GM12878 (cell line): ENCODE measurements at regions not wholly inside any gene's neighbourhood (a gene's known extent, or its start where the extent isn't known, plus 50 kb on each side); places are given as distances from the start of the nearest gene placed in this dataset.

Experiments used
- ATAC-seq: fragments of 200-7000 bp; cut with Tn5 transposase; 3 replicates; pipeline ENCODE4 v1.9.1; 2020; ENCODE audit warnings: mild to moderate bottlenecking, moderate library complexity
- BruUV-seq: library from RNA; stranded (reverse); fragments of 400-500 nt; replicated peaks from 2 replicates; lab custom pipeline; 2021; lab: Mats Ljungman, UMichigan
- CTCF ChIA-PET: fragments of 300-600 bp; sonication (Branson Sonifier 250); formaldehyde crosslinking; extraction: SDS; loops from one replicate; lab custom pipeline; 2021; ENCODE audit warnings: inconsistent platforms; lab: Yijun Ruan, JAX
- POLR2A ChIA-PET: fragments of 350-600 bp; formaldehyde crosslinking; extraction: SDS; loops from one replicate; lab custom pipeline; 2021; ENCODE audit warnings: inconsistent platforms; lab: Charles Lee
- RAD21 ChIA-PET: fragments of 300-600 bp; sonication (Branson Sonifier 250); formaldehyde crosslinking; loops from one replicate; lab custom pipeline; 2023; ENCODE audit warnings: antibody characterized with exemption; ENCODE audit not compliant: unreplicated experiment; lab: Charles Lee
- SMC1A ChIA-PET: fragments of 300-600 bp; sonication (Branson Sonifier 250); formaldehyde crosslinking; loops from one replicate; lab custom pipeline; 2023; ENCODE audit not compliant: unreplicated experiment, uncharacterized antibody; lab: Charles Lee
- DNase-seq: peaks from one replicate; pipeline ENCODE4 v3.0.0-alpha.2; 2011; ENCODE audit warnings: low read depth, low spot score
- FAIRE-seq: peaks from 3 replicates; lab custom pipeline; 2011; peaks lifted over from hg19 to GRCh38; lab: Jason Lieb, UNC
- H2AFZ ChIP-seq: 2 replicates; pipeline ENCODE4 v1.6.0; 2011; ENCODE audit warnings: low read depth, low read length, control low read depth; ENCODE audit not compliant: control insufficient read depth
- H3K27ac ChIP-seq: 2 replicates; pipeline ENCODE4 v1.5.1; 2011; ENCODE audit warnings: control low read depth; ENCODE audit not compliant: control insufficient read depth, insufficient read depth
- H3K27me3 ChIP-seq, 2 experiments: replicated peaks in 1 of 2; 2 replicates each; pipeline versions ENCODE4 v1.6.0 to v1.6.1; 2011; ENCODE audit warnings: low read length in 1 of 2; ENCODE audit not compliant: control insufficient read depth in 2 of 2, insufficient read depth in 2 of 2
- H3K36me3 ChIP-seq, 2 experiments: 2 replicates each; pipeline ENCODE4 v1.5.1; 2011; ENCODE audit warnings: low read length in 1 of 2; ENCODE audit not compliant: control insufficient read depth in 2 of 2, insufficient read depth in 2 of 2
- H3K4me1 ChIP-seq: 2 replicates; pipeline ENCODE4 v1.6.1; 2011; ENCODE audit warnings: mild to moderate bottlenecking, low read length, moderate library complexity, mixed read lengths; ENCODE audit not compliant: control insufficient read depth, insufficient read depth
- H3K4me2 ChIP-seq: 2 replicates; pipeline ENCODE4 v1.6.0; 2011; ENCODE audit warnings: control low read depth; ENCODE audit not compliant: control insufficient read depth, insufficient read depth
- H3K4me3 ChIP-seq: fragments of 200-600 bp; sonication (generic); 2 replicates; pipeline ENCODE4 v1.5.1; 2016
- H3K79me2 ChIP-seq: 2 replicates; pipeline ENCODE4 v1.6.0; 2011; ENCODE audit warnings: low read length; ENCODE audit not compliant: control insufficient read depth, insufficient read depth
- H3K9ac ChIP-seq: 2 replicates; pipeline ENCODE4 v1.8.0; 2011; ENCODE audit warnings: low read length, control low read depth, mixed read lengths; ENCODE audit not compliant: control insufficient read depth, insufficient read depth
- H3K9me3 ChIP-seq: replicated peaks from 3 replicates; pipeline ENCODE4 v1.5.1; 2011; ENCODE audit warnings: mild to moderate bottlenecking, low read length; ENCODE audit not compliant: control insufficient read depth, insufficient read depth
- H4K20me1 ChIP-seq: 2 replicates; pipeline ENCODE4 v1.6.0; 2011; ENCODE audit not compliant: control insufficient read depth, insufficient read depth
- CHD1 ChIP-seq: IDR thresholded peaks from 2 replicates; pipeline ENCODE4 v1.6.1; 2012; ENCODE audit warnings: low read depth, low read length, improper control_type of control experiment
- CHD2 ChIP-seq: IDR thresholded peaks from 2 replicates; pipeline ENCODE4 v1.6.1; 2011; ENCODE audit warnings: low read depth, low read length, improper control_type of control experiment, borderline replicate concordance
- IKZF1 ChIP-seq: fragments of 450-650 bp; conservative IDR thresholded peaks from 2 replicates; pipeline ENCODE4 v1.6.1; 2017; ENCODE audit warnings: antibody characterized with exemption, mild to moderate bottlenecking
- IKZF2 ChIP-seq, 2 experiments: fragments of 450-650 bp; IDR thresholded peaks; 2 replicates each; pipeline ENCODE4 v1.6.1; 2017; ENCODE audit warnings: mild to moderate bottlenecking in 2 of 2, moderate library complexity in 2 of 2
- JUND ChIP-seq: IDR thresholded peaks from 2 replicates; pipeline ENCODE4 v1.6.1; 2012; ENCODE audit warnings: low read depth, mild to moderate bottlenecking, low read length, improper control_type of control experiment, moderate library complexity
- NFIC ChIP-seq: IDR thresholded peaks from 2 replicates; pipeline ENCODE4 v1.6.1; 2012; ENCODE audit warnings: low read depth, mild to moderate bottlenecking, inconsistent platforms, low read length, moderate library complexity
- SREBF2 ChIP-seq: IDR thresholded peaks from 2 replicates; pipeline ENCODE4 v1.6.1; 2012; ENCODE audit warnings: mild to moderate bottlenecking, low read length
- TARDBP ChIP-seq: IDR thresholded peaks from 2 replicates; pipeline ENCODE4 v1.6.1; 2016; ENCODE audit warnings: borderline replicate concordance
- WGBS: methylation state at CpG from one replicate; pipeline ENCODE4 v1.1.6; 2016; ENCODE audit warnings: low lambda C conversion rate; ENCODE audit not compliant: insufficient replicate concordance, insufficient coverage; ENCODE audit errors: missing lambda C conversion rate; 5-methylcytosine and 5-hydroxymethylcytosine counted together
- in situ Hi-C: fragments of 300-500 bp; cut with MboI; formaldehyde crosslinking; loops from 9 replicates; pipeline ENCODE4 v1.14.3; 2018; ENCODE audit warnings: mixed read lengths
- intact Hi-C: fragments of 100-400 bp; cut with micrococcal nuclease; formaldehyde crosslinking; loops from one replicate; pipeline ENCODE4 v1.14.2; 2022; ENCODE audit not compliant: unreplicated experiment
- TF ChIP-seq, protein P1 (sequence below): fragments of 450-650 bp; IDR thresholded peaks from 2 replicates; pipeline ENCODE4 v1.6.1; 2017; ENCODE audit warnings: antibody characterized with exemption, mild to moderate bottlenecking, moderate library complexity
- TF ChIP-seq, protein P2 (sequence below): fragments of 450-650 bp; IDR thresholded peaks from 2 replicates; pipeline ENCODE4 v1.6.1; 2016; ENCODE audit warnings: mild to moderate bottlenecking
- TF ChIP-seq, protein P3 (sequence below): fragments of 450-650 bp; IDR thresholded peaks from 2 replicates; pipeline ENCODE4 v1.6.1; 2017; ENCODE audit warnings: mild to moderate bottlenecking, moderate library complexity
- TF ChIP-seq, protein P4 (sequence below): IDR thresholded peaks from 2 replicates; pipeline ENCODE4 v1.6.1; 2012; ENCODE audit warnings: low read length, inconsistent platforms
- TF ChIP-seq, protein P5 (sequence below): IDR thresholded peaks from 2 replicates; pipeline ENCODE4 v1.6.1; 2011; ENCODE audit warnings: borderline replicate concordance, low read depth, mild to moderate bottlenecking, moderate library complexity, low read length; ENCODE audit not compliant: insufficient read depth, poor library complexity, severe bottlenecking

DNA sequence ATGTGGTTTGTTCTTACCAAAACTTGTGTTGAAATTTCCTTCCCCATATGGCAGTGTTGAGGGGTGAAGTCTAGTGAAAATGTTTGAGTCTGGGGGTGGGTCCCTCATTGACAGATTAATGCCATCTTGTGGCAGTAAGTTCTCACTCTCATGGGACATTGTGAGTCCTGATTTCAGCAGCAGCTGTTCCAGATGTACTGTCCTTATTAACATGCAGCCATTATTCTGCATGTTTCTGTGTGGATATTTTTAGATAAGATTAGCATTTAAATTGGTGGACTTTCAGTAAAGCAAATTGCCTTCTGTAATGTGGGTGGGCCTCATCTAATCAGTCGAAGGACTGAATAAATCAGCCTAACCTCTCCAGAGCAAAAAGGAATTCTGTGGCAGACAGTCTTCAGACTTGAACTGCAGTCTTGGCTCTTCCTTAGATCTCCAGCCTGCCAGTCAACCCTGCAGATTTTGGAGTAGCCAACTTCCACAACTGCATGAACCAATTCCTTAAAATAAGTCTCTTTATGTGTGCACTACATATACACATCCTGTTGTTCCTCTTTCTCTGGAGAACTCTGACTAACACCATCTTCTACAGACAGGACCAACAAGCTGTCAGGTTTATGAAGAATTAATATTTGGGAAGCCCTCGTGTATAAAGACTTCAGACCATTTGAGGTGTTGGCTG is 138.7 kb upstream of the ZNF516 start:
- SMC1A ChIA-PET, result no interaction called here
- in situ Hi-C loops (no loop called here), intact Hi-C loops (no loop called here)
- Histone ChIP-seq H3K79me2 (no peaks in the 10 kb centered on the region), H3K4me1 (no peaks in the 10 kb centered on the region), H3K27ac (no peak overlapping the region), H3K4me2 (no peak overlapping the region), H4K20me1 (no peaks in the 10 kb centered on the region), H2AFZ (no peak overlapping the region), H3K27me3 (no peaks in the 10 kb centered on the region), H3K4me3 (no peak overlapping the region), H3K36me3 (no peaks in the 10 kb centered on the region), H3K9me3 (no peaks in the 10 kb centered on the region), H3K9ac (no peak overlapping the region)
- FAIRE-seq (no peak), DNase-seq (no peak), ATAC-seq (no peak)
- BruUV-seq, result no TSS peak
- 0% methylated on average over 2 of the region's 2 CpGs for WGBS
- POLR2A ChIA-PET, result no interaction called here
- CTCF ChIA-PET, result interaction anchor here (1.8 kb wide), 1 partner anchor 235 kb away, joined by 5 read pairs; no protein-coding TSS in a partner anchor
- RAD21 ChIA-PET, result no interaction called here
- TF ChIP-seq JUND, result no peak
- TF ChIP-seq, protein P1, sequence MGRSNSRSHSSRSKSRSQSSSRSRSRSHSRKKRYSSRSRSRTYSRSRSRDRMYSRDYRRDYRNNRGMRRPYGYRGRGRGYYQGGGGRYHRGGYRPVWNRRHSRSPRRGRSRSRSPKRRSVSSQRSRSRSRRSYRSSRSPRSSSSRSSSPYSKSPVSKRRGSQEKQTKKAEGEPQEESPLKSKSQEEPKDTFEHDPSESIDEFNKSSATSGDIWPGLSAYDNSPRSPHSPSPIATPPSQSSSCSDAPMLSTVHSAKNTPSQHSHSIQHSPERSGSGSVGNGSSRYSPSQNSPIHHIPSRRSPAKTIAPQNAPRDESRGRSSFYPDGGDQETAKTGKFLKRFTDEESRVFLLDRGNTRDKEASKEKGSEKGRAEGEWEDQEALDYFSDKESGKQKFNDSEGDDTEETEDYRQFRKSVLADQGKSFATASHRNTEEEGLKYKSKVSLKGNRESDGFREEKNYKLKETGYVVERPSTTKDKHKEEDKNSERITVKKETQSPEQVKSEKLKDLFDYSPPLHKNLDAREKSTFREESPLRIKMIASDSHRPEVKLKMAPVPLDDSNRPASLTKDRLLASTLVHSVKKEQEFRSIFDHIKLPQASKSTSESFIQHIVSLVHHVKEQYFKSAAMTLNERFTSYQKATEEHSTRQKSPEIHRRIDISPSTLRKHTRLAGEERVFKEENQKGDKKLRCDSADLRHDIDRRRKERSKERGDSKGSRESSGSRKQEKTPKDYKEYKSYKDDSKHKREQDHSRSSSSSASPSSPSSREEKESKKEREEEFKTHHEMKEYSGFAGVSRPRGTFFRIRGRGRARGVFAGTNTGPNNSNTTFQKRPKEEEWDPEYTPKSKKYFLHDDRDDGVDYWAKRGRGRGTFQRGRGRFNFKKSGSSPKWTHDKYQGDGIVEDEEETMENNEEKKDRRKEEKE, result no peak
- TF ChIP-seq, protein P2, sequence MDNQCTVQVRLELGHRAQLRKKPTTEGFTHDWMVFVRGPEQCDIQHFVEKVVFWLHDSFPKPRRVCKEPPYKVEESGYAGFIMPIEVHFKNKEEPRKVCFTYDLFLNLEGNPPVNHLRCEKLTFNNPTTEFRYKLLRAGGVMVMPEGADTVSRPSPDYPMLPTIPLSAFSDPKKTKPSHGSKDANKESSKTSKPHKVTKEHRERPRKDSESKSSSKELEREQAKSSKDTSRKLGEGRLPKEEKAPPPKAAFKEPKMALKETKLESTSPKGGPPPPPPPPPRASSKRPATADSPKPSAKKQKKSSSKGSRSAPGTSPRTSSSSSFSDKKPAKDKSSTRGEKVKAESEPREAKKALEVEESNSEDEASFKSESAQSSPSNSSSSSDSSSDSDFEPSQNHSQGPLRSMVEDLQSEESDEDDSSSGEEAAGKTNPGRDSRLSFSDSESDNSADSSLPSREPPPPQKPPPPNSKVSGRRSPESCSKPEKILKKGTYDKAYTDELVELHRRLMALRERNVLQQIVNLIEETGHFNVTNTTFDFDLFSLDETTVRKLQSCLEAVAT, result no peak
- no peak for TF ChIP-seq SREBF2
- no peak for TF ChIP-seq NFIC
- no peak for TF ChIP-seq IKZF2 (IDR thresholded peaks at IDR 0.05)
- no peak for TF ChIP-seq CHD1
- TF ChIP-seq IKZF1, result no peak
- TF ChIP-seq, protein P3, sequence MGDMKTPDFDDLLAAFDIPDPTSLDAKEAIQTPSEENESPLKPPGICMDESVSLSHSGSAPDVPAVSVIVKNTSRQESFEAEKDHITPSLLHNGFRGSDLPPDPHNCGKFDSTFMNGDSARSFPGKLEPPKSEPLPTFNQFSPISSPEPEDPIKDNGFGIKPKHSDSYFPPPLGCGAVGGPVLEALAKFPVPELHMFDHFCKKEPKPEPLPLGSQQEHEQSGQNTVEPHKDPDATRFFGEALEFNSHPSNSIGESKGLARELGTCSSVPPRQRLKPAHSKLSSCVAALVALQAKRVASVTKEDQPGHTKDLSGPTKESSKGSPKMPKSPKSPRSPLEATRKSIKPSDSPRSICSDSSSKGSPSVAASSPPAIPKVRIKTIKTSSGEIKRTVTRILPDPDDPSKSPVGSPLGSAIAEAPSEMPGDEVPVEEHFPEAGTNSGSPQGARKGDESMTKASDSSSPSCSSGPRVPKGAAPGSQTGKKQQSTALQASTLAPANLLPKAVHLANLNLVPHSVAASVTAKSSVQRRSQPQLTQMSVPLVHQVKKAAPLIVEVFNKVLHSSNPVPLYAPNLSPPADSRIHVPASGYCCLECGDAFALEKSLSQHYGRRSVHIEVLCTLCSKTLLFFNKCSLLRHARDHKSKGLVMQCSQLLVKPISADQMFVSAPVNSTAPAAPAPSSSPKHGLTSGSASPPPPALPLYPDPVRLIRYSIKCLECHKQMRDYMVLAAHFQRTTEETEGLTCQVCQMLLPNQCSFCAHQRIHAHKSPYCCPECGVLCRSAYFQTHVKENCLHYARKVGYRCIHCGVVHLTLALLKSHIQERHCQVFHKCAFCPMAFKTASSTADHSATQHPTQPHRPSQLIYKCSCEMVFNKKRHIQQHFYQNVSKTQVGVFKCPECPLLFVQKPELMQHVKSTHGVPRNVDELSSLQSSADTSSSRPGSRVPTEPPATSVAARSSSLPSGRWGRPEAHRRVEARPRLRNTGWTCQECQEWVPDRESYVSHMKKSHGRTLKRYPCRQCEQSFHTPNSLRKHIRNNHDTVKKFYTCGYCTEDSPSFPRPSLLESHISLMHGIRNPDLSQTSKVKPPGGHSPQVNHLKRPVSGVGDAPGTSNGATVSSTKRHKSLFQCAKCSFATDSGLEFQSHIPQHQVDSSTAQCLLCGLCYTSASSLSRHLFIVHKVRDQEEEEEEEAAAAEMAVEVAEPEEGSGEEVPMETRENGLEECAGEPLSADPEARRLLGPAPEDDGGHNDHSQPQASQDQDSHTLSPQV, result no peak
- TF ChIP-seq, protein P4, sequence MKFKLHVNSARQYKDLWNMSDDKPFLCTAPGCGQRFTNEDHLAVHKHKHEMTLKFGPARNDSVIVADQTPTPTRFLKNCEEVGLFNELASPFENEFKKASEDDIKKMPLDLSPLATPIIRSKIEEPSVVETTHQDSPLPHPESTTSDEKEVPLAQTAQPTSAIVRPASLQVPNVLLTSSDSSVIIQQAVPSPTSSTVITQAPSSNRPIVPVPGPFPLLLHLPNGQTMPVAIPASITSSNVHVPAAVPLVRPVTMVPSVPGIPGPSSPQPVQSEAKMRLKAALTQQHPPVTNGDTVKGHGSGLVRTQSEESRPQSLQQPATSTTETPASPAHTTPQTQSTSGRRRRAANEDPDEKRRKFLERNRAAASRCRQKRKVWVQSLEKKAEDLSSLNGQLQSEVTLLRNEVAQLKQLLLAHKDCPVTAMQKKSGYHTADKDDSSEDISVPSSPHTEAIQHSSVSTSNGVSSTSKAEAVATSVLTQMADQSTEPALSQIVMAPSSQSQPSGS, result no peak
- no peak for TF ChIP-seq CHD2
- TF ChIP-seq TARDBP, result no peak
- TF ChIP-seq, protein P5, sequence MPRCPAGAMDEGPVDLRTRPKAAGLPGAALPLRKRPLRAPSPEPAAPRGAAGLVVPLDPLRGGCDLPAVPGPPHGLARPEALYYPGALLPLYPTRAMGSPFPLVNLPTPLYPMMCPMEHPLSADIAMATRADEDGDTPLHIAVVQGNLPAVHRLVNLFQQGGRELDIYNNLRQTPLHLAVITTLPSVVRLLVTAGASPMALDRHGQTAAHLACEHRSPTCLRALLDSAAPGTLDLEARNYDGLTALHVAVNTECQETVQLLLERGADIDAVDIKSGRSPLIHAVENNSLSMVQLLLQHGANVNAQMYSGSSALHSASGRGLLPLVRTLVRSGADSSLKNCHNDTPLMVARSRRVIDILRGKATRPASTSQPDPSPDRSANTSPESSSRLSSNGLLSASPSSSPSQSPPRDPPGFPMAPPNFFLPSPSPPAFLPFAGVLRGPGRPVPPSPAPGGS, result no peak
